HepG2 (cell line): ENCODE measurements at regions not wholly inside any gene's neighbourhood (a gene's known extent, or its start where the extent isn't known, plus 50 kb on each side); places are given as distances from the start of the nearest gene placed in this dataset.

Experiments used
- ATAC-seq: fragments of 200-7000 bp; cut with Tn5 transposase; 3 replicates; pipeline ENCODE4 v1.9.1; 2020; ENCODE audit warnings: mild to moderate bottlenecking, moderate library complexity
- BruUV-seq: library from RNA; stranded (reverse); fragments of 400-500 nt; replicated peaks from 2 replicates; lab custom pipeline; 2021; lab: Mats Ljungman, UMichigan
- CTCF ChIA-PET: fragments of 300-600 bp; formaldehyde crosslinking; extraction: SDS; loops from one replicate; lab custom pipeline; 2021; ENCODE audit warnings: low total read pairs, inconsistent platforms, low intra/inter-chr PET ratio; lab: Yijun Ruan, JAX
- POLR2A ChIA-PET: fragments of 350-600 bp; sonication (Branson Sonifier 250); formaldehyde crosslinking; loops from one replicate; lab custom pipeline; 2020; ENCODE audit warnings: antibody characterized with exemption, inconsistent platforms; lab: Yijun Ruan, JAX
- DNase-seq: peaks from one replicate; pipeline ENCODE4 v3.0.0-alpha.2; 2015; ENCODE audit warnings: low spot score
- FAIRE-seq: peaks from 3 replicates; lab custom pipeline; 2011; peaks lifted over from hg19 to GRCh38; lab: Jason Lieb, UNC
- H2AFZ ChIP-seq: one replicate; pipeline ENCODE4 v1.6.1; 2011; ENCODE audit warnings: low read length, inconsistent platforms
- H3K27ac ChIP-seq: fragments of 300-600 bp; 3 replicates; pipeline ENCODE4 v1.8.0; 2011; ENCODE audit warnings: mixed run types, mild to moderate bottlenecking, mixed read lengths, low read length, inconsistent platforms; ENCODE audit not compliant: insufficient read depth; ENCODE audit errors: extremely low read length
- H3K27me3 ChIP-seq, 2 experiments: fragments of 200-600 bp in 1 of 2; 2 replicates in 1 of 2; 3 replicates in 1 of 2; pipeline versions ENCODE4 v1.6.0 to v1.8.0; 2011; ENCODE audit warnings: low read length in 2 of 2, mild to moderate bottlenecking in 2 of 2, moderate library complexity in 2 of 2, inconsistent platforms in 1 of 2; ENCODE audit not compliant: insufficient read depth in 2 of 2, control insufficient read depth in 1 of 2
- H3K36me3 ChIP-seq, 2 experiments: fragments of 200-600 bp in 1 of 2; replicated peaks in 1 of 2; 2 replicates in 1 of 2; 3 replicates in 1 of 2; pipeline versions ENCODE4 v1.5.1 to v1.8.0; 2011; ENCODE audit warnings: low read length in 2 of 2, inconsistent platforms in 1 of 2; ENCODE audit not compliant: insufficient read depth in 2 of 2, control insufficient read depth in 1 of 2
- H3K4me1 ChIP-seq: 2 replicates; pipeline ENCODE4 v1.5.1; 2012; ENCODE audit warnings: low read length, inconsistent platforms; ENCODE audit not compliant: insufficient read depth
- H3K4me2 ChIP-seq: 2 replicates; pipeline ENCODE4 v1.6.0; 2011; ENCODE audit warnings: low read depth, low read length, inconsistent platforms
- H3K4me3 ChIP-seq, 3 experiments: fragments of 200-600 bp in 1 of 3; sonication (generic), shearing (Covaris generic) in 1 of 3; replicated peaks in 1 of 3; 2 replicates each; pipeline ENCODE4 v1.5.1; 2011 to 2016; ENCODE audit warnings: low read length in 3 of 3, inconsistent platforms in 2 of 3, low read depth in 2 of 3, mild to moderate bottlenecking in 2 of 3, control low read depth in 1 of 3, mixed read lengths in 1 of 3; ENCODE audit not compliant: insufficient read depth in 1 of 3
- H3K79me2 ChIP-seq: one replicate; pipeline ENCODE4 v1.6.1; 2011; ENCODE audit warnings: low read length, inconsistent platforms; ENCODE audit not compliant: insufficient read depth
- H3K9ac ChIP-seq: 2 replicates; pipeline ENCODE4 v1.6.0; 2011; ENCODE audit warnings: mild to moderate bottlenecking, low read depth, low read length, inconsistent platforms; ENCODE audit not compliant: insufficient read depth
- H3K9me3 ChIP-seq: 2 replicates; pipeline ENCODE4 v1.5.1; 2012; ENCODE audit warnings: mild to moderate bottlenecking, low read length
- H4K20me1 ChIP-seq: 2 replicates; pipeline ENCODE4 v1.6.0; 2011; ENCODE audit warnings: inconsistent platforms, mild to moderate bottlenecking, low read length, moderate library complexity; ENCODE audit not compliant: insufficient read depth
- AFF4 ChIP-seq: sonication (generic); formaldehyde crosslinking; IDR thresholded peaks from 2 replicates; pipeline ENCODE4 v1.4.0; 2020; ENCODE audit warnings: missing genetic modification reagents
- FOXA3 ChIP-seq: IDR thresholded peaks from 2 replicates; pipeline ENCODE4 v1.6.1; 2016; ENCODE audit warnings: missing genetic modification reagents, missing compliant biosample characterization
- HDAC1 ChIP-seq: sonication (generic); formaldehyde crosslinking; IDR thresholded peaks from 2 replicates; pipeline ENCODE4 v1.5.1; 2020; ENCODE audit warnings: mild to moderate bottlenecking, missing genetic modification reagents
- KDM1A ChIP-seq: IDR thresholded peaks from 2 replicates; pipeline ENCODE4 v1.6.1; 2016; ENCODE audit warnings: missing compliant biosample characterization
- KDM4B ChIP-seq: sonication (generic); formaldehyde crosslinking; IDR thresholded peaks from 2 replicates; pipeline ENCODE4 v1.4.0; 2020; ENCODE audit warnings: missing genetic modification reagents
- NFE2 ChIP-seq: sonication (generic); formaldehyde crosslinking; IDR thresholded peaks from 2 replicates; pipeline ENCODE4 v1.4.0; 2020; ENCODE audit warnings: missing genetic modification reagents
- NFKB2 ChIP-seq: sonication (generic); formaldehyde crosslinking; IDR thresholded peaks from 2 replicates; pipeline ENCODE4 v1.4.0; 2020; ENCODE audit warnings: missing genetic modification reagents, borderline replicate concordance
- PAX8 ChIP-seq: sonication (generic); formaldehyde crosslinking; IDR thresholded peaks from 2 replicates; pipeline ENCODE4 v1.8.0; 2022; ENCODE audit warnings: mild to moderate bottlenecking, missing genetic modification reagents, borderline replicate concordance
- PBX2 ChIP-seq: IDR thresholded peaks from 2 replicates; pipeline ENCODE4 v1.6.1; 2016; ENCODE audit warnings: control low read depth
- ZBTB3 ChIP-seq: sonication (generic); formaldehyde crosslinking; IDR thresholded peaks from 2 replicates; pipeline ENCODE4 v1.4.0; 2020; ENCODE audit warnings: low read depth, mild to moderate bottlenecking, moderate library complexity, missing genetic modification reagents, borderline replicate concordance
- ZMYM3 ChIP-seq: sonication (generic); formaldehyde crosslinking; IDR thresholded peaks from 2 replicates; pipeline ENCODE4 v1.5.1; 2020; ENCODE audit warnings: mild to moderate bottlenecking, missing genetic modification reagents
- ZNF143 ChIP-seq: sonication (generic); formaldehyde crosslinking; IDR thresholded peaks from 2 replicates; pipeline ENCODE4 v1.4.0; 2020; ENCODE audit warnings: missing genetic modification reagents
- ZNF329 ChIP-seq: sonication (generic); formaldehyde crosslinking; IDR thresholded peaks from 2 replicates; pipeline ENCODE4 v1.9.0; 2021; ENCODE audit warnings: low read depth, mild to moderate bottlenecking, missing genetic modification reagents
- ZNF530 ChIP-seq: sonication (generic); formaldehyde crosslinking; IDR thresholded peaks from 2 replicates; pipeline ENCODE4 v1.5.0; 2020; ENCODE audit warnings: low read depth, mild to moderate bottlenecking, missing genetic modification reagents
- ZSCAN29 ChIP-seq: sonication (generic); formaldehyde crosslinking; conservative IDR thresholded peaks from 2 replicates; pipeline ENCODE4 v1.4.0; 2020; ENCODE audit warnings: mild to moderate bottlenecking, missing genetic modification reagents
- WGBS: methylation state at CpG from one replicate; pipeline ENCODE4 v1.1.6; 2017; ENCODE audit warnings: low lambda C conversion rate; 5-methylcytosine and 5-hydroxymethylcytosine counted together
- in situ Hi-C: cut with HindIII; loops from 2 replicates; pipeline ENCODE4 v1.10.0; 2017; ENCODE audit warnings: low pct_unique_long_range_greater_than_20kb; ENCODE audit not compliant: extremely low pct_ligation_motif_present
- intact Hi-C: fragments of 100-400 bp; cut with micrococcal nuclease; formaldehyde crosslinking; loops from one replicate; pipeline ENCODE4 v1.10.0; 2022; ENCODE audit not compliant: unreplicated experiment

- DNase-seq (no peak), FAIRE-seq (no peak), ATAC-seq (no peak)
- no TSS peak for BruUV-seq
- H2AFZ ChIP-seq, result no peak overlapping the region
- H3K9me3 ChIP-seq, result no peaks in the 10 kb centered on the region
- no peak overlapping the region for H3K4me3 ChIP-seq
- peaks cover 0 to 16% of the 10 kb centered on the region in 2 experiments; a peak in 3 of 5 replicates for H3K27me3 ChIP-seq
- no peaks in the 10 kb centered on the region for H3K79me2 ChIP-seq
- TF ChIP-seq ZSCAN29 (CRISPR knock-in tag) (no peak), PAX8 (CRISPR knock-in tag) (no peak), KDM1A (CRISPR knock-in tag) (no peak), HDAC1 (no peak), KDM4B (CRISPR knock-in tag) (no peak), ZNF143 (CRISPR knock-in tag) (no peak), ZBTB3 (no peak), ZNF329 (CRISPR knock-in tag) (no peak), PBX2 (CRISPR knock-in tag) (no peak), AFF4 (CRISPR knock-in tag) (no peak), NFE2 (no peak), ZNF530 (CRISPR knock-in tag) (no peak), ZMYM3 (no peak), FOXA3 (CRISPR knock-in tag) (no peak), NFKB2 (no peak)
- 5% methylated on average over 4 of the region's 4 CpGs for WGBS
- H3K4me1 ChIP-seq, result no peaks in the 10 kb centered on the region
- intact Hi-C loops (no loop called here), in situ Hi-C loops (no loop called here)
- POLR2A ChIA-PET, result no interaction called here
- no peaks in the 10 kb centered on the region for H4K20me1 ChIP-seq
- no peak overlapping the region for H3K27ac ChIP-seq
- no peak overlapping the region for H3K9ac ChIP-seq
- CTCF ChIA-PET, result no interaction called here
- H3K36me3 ChIP-seq, result no peaks in the 10 kb centered on the region
- no peak overlapping the region for H3K4me2 ChIP-seq
These were observed 58.4 kb upstream of the RCN1 start for GRCh38 chr11:32032478-32032877.
